H1 (cell line): ENCODE measurements at regions not wholly inside any gene's neighbourhood (a gene's known extent, or its start where the extent isn't known, plus 50 kb on each side); places are given as distances from the start of the nearest gene placed in this dataset.
"Not testable (repeated sequence)": the region's sequence is repeated elsewhere in the genome, so short reads cannot be mapped to it uniquely, and the experiment has no call there.

ENCODE experiments used
- CTCF ChIA-PET: fragments of 300-600 bp; sonication (Branson Sonifier 250); formaldehyde crosslinking; loops from one replicate; lab custom pipeline; 2021; ENCODE audit not compliant: partially characterized antibody; lab: Charles Lee
- POLR2A ChIA-PET: fragments of 300-600 bp; sonication (Branson Sonifier 250); formaldehyde crosslinking; loops from one replicate; lab custom pipeline; 2021; ENCODE audit warnings: inconsistent platforms; ENCODE audit not compliant: partially characterized antibody; lab: Charles Lee
- DNase-seq, 2 experiments: peaks; one replicate each; pipeline versions ENCODE4 v3.0.0 to v3.0.0-alpha.2; 2010 to 2022; ENCODE audit warnings: low spot score in 2 of 2, low read depth in 1 of 2, mixed read lengths in 1 of 2
- FAIRE-seq: peaks from 2 replicates; lab custom pipeline; 2011; peaks lifted over from hg19 to GRCh38; lab: Jason Lieb, UNC
- H2AFZ ChIP-seq: 2 replicates; pipeline ENCODE4 v1.8.1; 2012; ENCODE audit warnings: low read length, inconsistent platforms
- H2AK5ac ChIP-seq: 2 replicates; pipeline ENCODE4 v1.6.1; 2013; ENCODE audit warnings: low read depth, low read length
- H2BK120ac ChIP-seq: replicated peaks from 2 replicates; pipeline ENCODE3; 2013; ENCODE audit warnings: low read depth, low read length, inconsistent platforms
- H2BK12ac ChIP-seq: 2 replicates; pipeline ENCODE4 v1.6.1; 2013; ENCODE audit warnings: low read depth, low read length
- H2BK15ac ChIP-seq: 2 replicates; pipeline ENCODE4 v1.6.1; 2013; ENCODE audit warnings: low read length
- H2BK20ac ChIP-seq: 2 replicates; pipeline ENCODE4 v1.6.1; 2013; ENCODE audit warnings: low read length
- H2BK5ac ChIP-seq: 2 replicates; pipeline ENCODE4 v1.6.1; 2013; ENCODE audit warnings: low read depth, low read length
- H3K14ac ChIP-seq: 2 replicates; pipeline ENCODE4 v1.6.1; 2013; ENCODE audit warnings: inconsistent platforms; ENCODE audit not compliant: insufficient read length
- H3K18ac ChIP-seq: 2 replicates; pipeline ENCODE4 v1.6.1; 2013; ENCODE audit warnings: low read length; ENCODE audit errors: extremely low read depth
- H3K23ac ChIP-seq: 2 replicates; pipeline ENCODE4 v1.6.1; 2013; ENCODE audit warnings: inconsistent platforms; ENCODE audit not compliant: insufficient read length
- H3K23me2 ChIP-seq: 2 replicates; pipeline ENCODE4 v1.6.1; 2013; ENCODE audit warnings: low read depth, low read length
- H3K27ac ChIP-seq: 2 replicates; pipeline ENCODE4 v1.6.1; 2011; ENCODE audit warnings: low read depth, low read length, inconsistent platforms
- H3K27me3 ChIP-seq, 4 experiments: replicated peaks in 1 of 4; 1 replicate in 1 of 4; 2 replicates in 3 of 4; pipeline versions ENCODE4 v1.6.1 to v1.8.1; 2011 to 2013; ENCODE audit warnings: low read length in 3 of 4, mild to moderate bottlenecking in 3 of 4, inconsistent platforms in 2 of 4, mixed read lengths in 2 of 4, moderate library complexity in 1 of 4; ENCODE audit not compliant: control insufficient read depth in 3 of 4, insufficient read depth in 3 of 4; ENCODE audit errors: extremely low read depth in 1 of 4
- H3K36me3 ChIP-seq, 4 experiments: 2 replicates each; pipeline versions ENCODE4 v1.6.1 to v1.8.1; 2011 to 2013; ENCODE audit warnings: mild to moderate bottlenecking in 4 of 4, low read length in 3 of 4, moderate library complexity in 2 of 4, control low read depth in 1 of 4, inconsistent platforms in 1 of 4; ENCODE audit not compliant: insufficient read depth in 4 of 4, control insufficient read depth in 2 of 4
- H3K4ac ChIP-seq: replicated peaks from 2 replicates; pipeline ENCODE3; 2013; ENCODE audit warnings: low read length, low read depth, mixed read lengths, inconsistent platforms; ENCODE audit not compliant: insufficient read length
- H3K4me1 ChIP-seq, 4 experiments: replicated peaks in 1 of 4; 1 replicate in 1 of 4; 2 replicates in 3 of 4; pipeline versions ENCODE4 v1.6.1 to v1.8.1; 2011 to 2013; ENCODE audit warnings: low read length in 3 of 4, inconsistent platforms in 2 of 4, mixed read lengths in 1 of 4; ENCODE audit not compliant: insufficient read depth in 4 of 4, control insufficient read depth in 3 of 4
- H3K4me2 ChIP-seq, 2 experiments: 2 replicates each; pipeline versions ENCODE4 v1.6.1 to v1.8.1; 2011 to 2013; ENCODE audit warnings: low read depth in 2 of 2, low read length in 2 of 2, control low read depth in 1 of 2, inconsistent platforms in 1 of 2, mild to moderate bottlenecking in 1 of 2; ENCODE audit not compliant: insufficient read depth in 1 of 2
- H3K4me3 ChIP-seq, 4 experiments: fragments of 200-600, 300-600 bp in 1 of 4; sonication (generic), shearing (Covaris generic), sonication (Bioruptor Twin) in 1 of 4; 2 replicates each; pipeline versions ENCODE4 v1.5.1 to v1.8.1; 2011 to 2016; ENCODE audit warnings: low read length in 4 of 4, low read depth in 3 of 4, control low read depth in 2 of 4, inconsistent platforms in 2 of 4, mild to moderate bottlenecking in 2 of 4, mixed read lengths in 1 of 4, moderate library complexity in 1 of 4; ENCODE audit not compliant: insufficient read depth in 2 of 4; ENCODE audit errors: extremely low read depth in 1 of 4
- H3K56ac ChIP-seq: replicated peaks from 2 replicates; pipeline ENCODE3; 2013; ENCODE audit warnings: low read depth, mild to moderate bottlenecking, mixed read lengths, low read length, inconsistent platforms; ENCODE audit not compliant: insufficient read length
- H3K79me1 ChIP-seq: 2 replicates; pipeline ENCODE4 v1.6.1; 2013; ENCODE audit warnings: low read depth, low read length, control low read depth
- H3K79me2 ChIP-seq, 2 experiments: 2 replicates each; pipeline versions ENCODE4 v1.6.1 to v1.8.1; 2012 to 2013; ENCODE audit warnings: low read length in 2 of 2, mild to moderate bottlenecking in 2 of 2, inconsistent platforms in 1 of 2; ENCODE audit not compliant: insufficient read depth in 2 of 2, control insufficient read depth in 1 of 2
- H3K9ac ChIP-seq, 4 experiments: replicated peaks in 1 of 4; 1 replicate in 1 of 4; 2 replicates in 3 of 4; pipeline versions ENCODE4 v1.6.1 to v1.8.1; 2011 to 2013; ENCODE audit warnings: low read depth in 3 of 4, low read length in 3 of 4, control low read depth in 2 of 4, mild to moderate bottlenecking in 2 of 4, moderate library complexity in 2 of 4, inconsistent platforms in 1 of 4; ENCODE audit errors: extremely low read depth in 1 of 4
- H3K9me3 ChIP-seq, 2 experiments: 2 replicates each; pipeline versions ENCODE4 v1.6.1 to v1.8.1; 2012 to 2013; ENCODE audit warnings: mild to moderate bottlenecking in 2 of 2, moderate library complexity in 2 of 2, control low read depth in 1 of 2, inconsistent platforms in 1 of 2, low read depth in 1 of 2, low read length in 1 of 2, mixed read lengths in 1 of 2; ENCODE audit not compliant: insufficient read depth in 2 of 2
- H4K20me1 ChIP-seq, 2 experiments: replicated peaks in 1 of 2; 2 replicates each; pipeline versions ENCODE3 to v1.8.1; 2011 to 2013; ENCODE audit warnings: inconsistent platforms in 2 of 2, low read length in 2 of 2, mild to moderate bottlenecking in 1 of 2; ENCODE audit not compliant: insufficient read depth in 2 of 2, control insufficient read depth in 1 of 2
- H4K5ac ChIP-seq: 2 replicates; pipeline ENCODE4 v1.6.1; 2013; ENCODE audit warnings: low read length, low read depth, mixed read lengths, inconsistent platforms; ENCODE audit not compliant: insufficient read length
- H4K8ac ChIP-seq: 2 replicates; pipeline ENCODE4 v1.8.0; 2013; ENCODE audit warnings: mild to moderate bottlenecking, moderate library complexity, low read length, inconsistent platforms; ENCODE audit not compliant: insufficient read depth; ENCODE audit errors: extremely low read depth
- H4K91ac ChIP-seq: replicated peaks from 2 replicates; pipeline ENCODE3; 2013; ENCODE audit warnings: low read length, mixed read lengths, inconsistent platforms; ENCODE audit not compliant: insufficient read length
- WGBS, 2 experiments: shearing (Covaris generic) in 1 of 2; methylation state at CpG; one replicate each; pipeline versions ENCODE4 v1.1.6 to v1.1.7; 2013 to 2015; ENCODE audit warnings: low lambda C conversion rate in 2 of 2, mixed read lengths in 2 of 2, inconsistent platforms in 1 of 2, low coverage in 1 of 2, missing lambda C conversion rate in 1 of 2; ENCODE audit not compliant: insufficient replicate concordance in 2 of 2, insufficient coverage in 1 of 2, insufficient read length in 1 of 2; ENCODE audit errors: extremely low coverage in 1 of 2, missing lambda C conversion rate in 1 of 2; 5-methylcytosine and 5-hydroxymethylcytosine counted together

DNA sequence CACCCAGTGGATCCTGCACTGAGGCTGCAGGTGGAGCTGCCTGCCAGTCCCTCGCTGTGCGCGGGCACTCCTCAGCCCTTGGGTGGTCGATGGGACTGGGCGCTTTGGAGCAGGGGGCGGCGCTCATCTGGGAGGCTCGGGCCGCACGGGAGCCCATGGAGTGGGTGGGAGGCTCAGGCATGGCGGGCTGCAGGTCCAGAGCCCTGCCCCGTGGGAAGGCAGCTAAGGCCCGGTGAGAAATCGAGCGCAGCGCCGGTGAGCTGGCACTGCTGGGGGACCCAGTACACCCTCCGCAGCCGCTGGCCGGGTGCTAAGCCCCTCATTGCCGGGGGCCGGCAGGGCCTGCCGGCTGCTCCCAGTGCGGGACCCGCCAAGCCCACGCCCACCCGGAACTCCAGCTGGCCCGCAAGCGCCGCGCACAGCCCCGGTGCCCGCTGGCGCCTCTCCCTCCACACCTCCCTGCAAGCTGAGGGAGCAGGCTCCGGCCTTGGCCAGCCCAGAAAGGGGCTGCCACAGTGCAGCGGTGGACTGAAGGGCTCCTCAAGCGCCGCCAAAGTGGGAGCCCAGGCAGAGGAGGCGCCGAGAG, 1636.5 kb downstream of the BRINP3 start:
- H3K79me2 ChIP-seq, H3K4me3 ChIP-seq, FAIRE-seq, H4K91ac ChIP-seq, H3K4me1 ChIP-seq, H3K9ac ChIP-seq, H3K4me2 ChIP-seq, H2BK120ac ChIP-seq, H2BK12ac ChIP-seq, H3K9me3 ChIP-seq, H2BK20ac ChIP-seq, H3K27me3 ChIP-seq, H3K79me1 ChIP-seq, H2BK15ac ChIP-seq, H4K5ac ChIP-seq, DNase-seq, H2AFZ ChIP-seq, H3K4ac ChIP-seq, CTCF ChIA-PET, POLR2A ChIA-PET, H3K27ac ChIP-seq, H3K56ac ChIP-seq, H3K23ac ChIP-seq, H3K23me2 ChIP-seq, H2BK5ac ChIP-seq, H3K18ac ChIP-seq, H4K20me1 ChIP-seq, H3K14ac ChIP-seq, H4K8ac ChIP-seq, H2AK5ac ChIP-seq, H3K36me3 ChIP-seq: not testable (repeated sequence)
- WGBS, 2 experiments: 96% methylated on average over 21 of the region's 40 CpGs; no CpG with 5 or more reads in 1 of the 2 experiments
